Endodermal cell (in vitro differentiated cells): ENCODE measurements at regions not wholly inside any gene's neighbourhood (a gene's known extent, or its start where the extent isn't known, plus 50 kb on each side); places are given as distances from the start of the nearest gene placed in this dataset.
A peak's percentile ranks its signal among the peaks of the same experiment; 100 is the strongest.

Experiments used
- DNase-seq: peaks from one replicate; pipeline ENCODE4 v3.0.0-alpha.2; 2017
- H3K27ac ChIP-seq: 2 replicates; pipeline ENCODE4 v1.5.1; 2013; ENCODE audit warnings: mild to moderate bottlenecking, low read depth, low read length, moderate library complexity
- H3K27me3 ChIP-seq: 2 replicates; pipeline ENCODE4 v1.6.1; 2013; ENCODE audit warnings: mild to moderate bottlenecking, low read length, moderate library complexity; ENCODE audit not compliant: insufficient read depth, control insufficient read depth, poor library complexity, severe bottlenecking
- H3K36me3 ChIP-seq: 2 replicates; pipeline ENCODE4 v1.7.0; 2013; ENCODE audit warnings: mild to moderate bottlenecking, low read length, moderate library complexity; ENCODE audit not compliant: control insufficient read depth, insufficient read depth
- H3K4me1 ChIP-seq: one replicate; pipeline ENCODE4 v1.7.0; 2013; ENCODE audit warnings: low read length; ENCODE audit not compliant: control insufficient read depth, insufficient read depth
- H3K4me3 ChIP-seq: 2 replicates; pipeline ENCODE4 v1.5.1; 2013; ENCODE audit warnings: mild to moderate bottlenecking, low read length, moderate library complexity
- H3K9ac ChIP-seq: 2 replicates; pipeline ENCODE4 v1.6.1; 2013; ENCODE audit warnings: mild to moderate bottlenecking, low read length, moderate library complexity; ENCODE audit not compliant: poor library complexity, severe bottlenecking; ENCODE audit errors: extremely low read depth
- H3K9me3 ChIP-seq: 2 replicates; pipeline ENCODE4 v1.6.1; 2013; ENCODE audit warnings: mild to moderate bottlenecking, low read length, moderate library complexity; ENCODE audit not compliant: control insufficient read depth
- H3K27ac Mint-ChIP-seq: 2 replicates; pipeline ENCODE4 v1.8.0; 2020; ENCODE audit warnings: mixed read lengths
- H3K27me3 Mint-ChIP-seq: 2 replicates; pipeline ENCODE4 v1.8.0; 2021; ENCODE audit warnings: mild to moderate bottlenecking, mixed read lengths; ENCODE audit not compliant: insufficient read depth
- H3K36me3 Mint-ChIP-seq: 2 replicates; pipeline ENCODE4 v1.8.0; 2020; ENCODE audit warnings: low read depth, mixed read lengths
- H3K4me1 Mint-ChIP-seq: 2 replicates; pipeline ENCODE4 v1.8.0; 2020; ENCODE audit warnings: mixed read lengths
- H3K4me3 Mint-ChIP-seq: 2 replicates; pipeline ENCODE4 v1.8.0; 2020; ENCODE audit warnings: mild to moderate bottlenecking, moderate library complexity, mixed read lengths
- H3K9me3 Mint-ChIP-seq: 2 replicates; pipeline ENCODE4 v1.8.0; 2020; ENCODE audit warnings: mild to moderate bottlenecking, mixed read lengths
- CTCF ChIP-seq: fragments of 200-600 bp; sonication (generic); conservative IDR thresholded peaks from 2 replicates; pipeline ENCODE4 v1.5.0; 2021; ENCODE audit warnings: antibody characterized with exemption, mild to moderate bottlenecking
- WGBS, 2 experiments: methylation state at CpG; one replicate each; pipeline versions ENCODE4 v1.1.5 to v1.1.7; 2013; ENCODE audit warnings: missing lambda C conversion rate in 2 of 2, mixed read lengths in 1 of 2; ENCODE audit not compliant: insufficient coverage in 1 of 2, insufficient read length in 1 of 2; 5-methylcytosine and 5-hydroxymethylcytosine counted together

DNA sequence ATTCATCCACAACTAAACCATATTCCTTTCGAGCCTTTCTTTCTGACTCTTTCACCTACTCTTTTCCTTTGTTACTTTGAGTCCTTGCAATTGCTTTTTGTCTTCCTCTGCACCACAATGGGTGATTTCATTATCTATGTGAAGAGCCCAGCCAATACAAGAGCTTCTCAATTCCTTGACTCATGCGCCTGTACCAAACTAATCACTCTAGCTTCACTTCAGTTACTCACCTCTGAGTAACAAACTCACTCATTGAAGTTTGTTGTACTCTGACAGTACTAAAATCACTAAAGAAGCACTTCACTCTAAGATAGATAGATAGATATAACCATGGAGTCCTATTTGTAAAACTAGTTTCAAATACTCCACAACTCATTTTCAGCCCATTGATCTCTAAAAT lies 191.7 kb upstream of the EPHA5 start:
- Histone ChIP-seq H3K4me3 (no peak overlapping the region), H3K36me3 (no peaks in the 10 kb centered on the region), H3K9me3 (no peaks in the 10 kb centered on the region), H3K27ac (no peak overlapping the region), H3K9ac (no peak overlapping the region), H3K4me1 (no peaks in the 10 kb centered on the region), H3K27me3 (no peaks in the 10 kb centered on the region)
- DNase-seq = no peak
- Mint-ChIP-seq H3K27me3 (no peaks in the 10 kb centered on the region), H3K4me3 (no peak overlapping the region), H3K36me3 (no peaks in the 10 kb centered on the region), H3K27ac (no peak overlapping the region), H3K9me3 (no peaks in the 10 kb centered on the region), H3K4me1 (peaks cover 7% of the 10 kb centered on the region)
- 95 to 100% methylated on average over 1 to 2 of the region's 2 CpGs for WGBS, 2 experiments
- TF ChIP-seq CTCF = no peak

DNA sequence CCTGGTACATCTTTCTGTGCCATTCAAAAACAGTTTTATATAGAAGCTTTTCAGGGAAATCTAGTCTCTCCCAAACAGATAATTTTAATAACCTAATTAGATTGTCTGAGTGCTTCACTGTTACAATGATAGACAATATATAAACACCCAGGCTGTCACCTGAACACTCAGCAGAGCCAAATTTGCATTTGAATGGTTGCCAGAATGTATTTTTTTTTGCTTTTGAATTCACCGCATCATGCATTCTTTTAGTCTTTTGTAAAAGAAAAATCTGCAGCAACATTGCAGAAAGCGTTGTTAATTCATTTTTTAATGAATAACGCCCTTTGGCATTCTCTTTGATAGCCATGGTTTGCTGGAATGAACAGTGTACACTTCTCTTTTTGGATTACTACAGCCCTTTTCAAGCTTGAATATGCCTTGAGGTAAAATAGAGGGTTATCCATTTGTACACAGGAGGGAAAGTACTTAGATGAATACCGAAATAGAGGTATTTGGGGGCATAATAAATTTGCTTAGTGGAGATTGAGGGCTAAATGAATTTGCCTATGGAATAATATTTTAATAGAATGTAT lies 175.0 kb upstream of the EPHA5 start:
- Histone ChIP-seq H3K27me3 (no peaks in the 10 kb centered on the region), H3K4me3 (no peak overlapping the region), H3K36me3 (no peaks in the 10 kb centered on the region), H3K4me1 (no peaks in the 10 kb centered on the region), H3K9me3 (no peaks in the 10 kb centered on the region), H3K9ac (no peak overlapping the region), H3K27ac (peak overlapping the region; percentile 73)
- TF ChIP-seq CTCF = no peak
- Mint-ChIP-seq H3K27me3 (no peaks in the 10 kb centered on the region), H3K27ac (no peak overlapping the region), H3K4me1 (no peaks in the 10 kb centered on the region), H3K9me3 (no peaks in the 10 kb centered on the region), H3K4me3 (no peak overlapping the region), H3K36me3 (no peaks in the 10 kb centered on the region)
- no peak for DNase-seq
- 87 to 92% methylated on average over 4 of the region's 4 CpGs for WGBS, 2 experiments

- Histone ChIP-seq H3K4me3 (no peak overlapping the region), H3K9me3 (no peaks in the 10 kb centered on the region), H3K9ac (no peak overlapping the region), H3K27me3 (no peaks in the 10 kb centered on the region), H3K36me3 (no peaks in the 10 kb centered on the region), H3K27ac (no peak overlapping the region), H3K4me1 (no peaks in the 10 kb centered on the region)
- TF ChIP-seq CTCF = no peak
- peaks cover 2% of the 10 kb centered on the region for H3K4me1 Mint-ChIP-seq
- no peaks in the 10 kb centered on the region for H3K27me3 Mint-ChIP-seq
- DNase-seq = no peak
- no peaks in the 10 kb centered on the region for H3K9me3 Mint-ChIP-seq
- 91% methylated on average over 2 of the region's 2 CpGs; no CpG with 5 or more reads in 1 of the 2 experiments for WGBS, 2 experiments
- H3K27ac Mint-ChIP-seq = no peak overlapping the region
- no peak overlapping the region for H3K4me3 Mint-ChIP-seq
- no peaks in the 10 kb centered on the region for H3K36me3 Mint-ChIP-seq
These were observed 169.1 kb upstream of the EPHA5 start for GRCh38 chr4:65839164-65839931.
